Lower lobe of right lung (tissue), 2 donors: ENCODE measurements at regions not wholly inside any gene's neighbourhood (a gene's known extent, or its start where the extent isn't known, plus 50 kb on each side); places are given as distances from the start of the nearest gene placed in this dataset.

ENCODE experiments used
- ATAC-seq, 2 donors: fragments of 200-7000 bp; cut with Tn5 transposase; one replicate each; pipeline ENCODE4 v1.9.1; 2020 to 2022; ENCODE audit warnings: mild to moderate bottlenecking in 2 of 2, moderate library complexity in 2 of 2
- DNase-seq: peaks from one replicate; pipeline ENCODE4 v3.0.0-alpha.2; 2020
- H3K27ac ChIP-seq: fragments of 200-600 bp; one replicate; pipeline ENCODE4 v1.8.0; 2022
- H3K27me3 ChIP-seq: fragments of 200-600 bp; one replicate; pipeline ENCODE4 v1.8.0; 2022; ENCODE audit warnings: low read depth
- H3K36me3 ChIP-seq: fragments of 200-600 bp; one replicate; pipeline ENCODE4 v1.8.0; 2022; ENCODE audit warnings: mild to moderate bottlenecking
- H3K4me1 ChIP-seq: fragments of 200-600 bp; one replicate; pipeline ENCODE4 v1.8.0; 2022
- H3K4me3 ChIP-seq: fragments of 200-600 bp; one replicate; pipeline ENCODE4 v1.8.0; 2022; ENCODE audit warnings: mild to moderate bottlenecking
- H3K9me3 ChIP-seq: fragments of 200-600 bp; one replicate; pipeline ENCODE4 v1.8.0; 2022
- CTCF ChIP-seq: fragments of 200-600 bp; IDR thresholded peaks from one replicate; pipeline ENCODE4 v1.8.0; 2022; ENCODE audit warnings: antibody characterized with exemption, mild to moderate bottlenecking
- intact Hi-C: fragments of 100-400 bp; cut with DNase I; formaldehyde crosslinking; loops from one replicate; pipeline ENCODE4 v1.11.0; 2022
- donor health status: DM: no; HTN: yes; CAD: no; lungs with severe emphysema.

DNA sequence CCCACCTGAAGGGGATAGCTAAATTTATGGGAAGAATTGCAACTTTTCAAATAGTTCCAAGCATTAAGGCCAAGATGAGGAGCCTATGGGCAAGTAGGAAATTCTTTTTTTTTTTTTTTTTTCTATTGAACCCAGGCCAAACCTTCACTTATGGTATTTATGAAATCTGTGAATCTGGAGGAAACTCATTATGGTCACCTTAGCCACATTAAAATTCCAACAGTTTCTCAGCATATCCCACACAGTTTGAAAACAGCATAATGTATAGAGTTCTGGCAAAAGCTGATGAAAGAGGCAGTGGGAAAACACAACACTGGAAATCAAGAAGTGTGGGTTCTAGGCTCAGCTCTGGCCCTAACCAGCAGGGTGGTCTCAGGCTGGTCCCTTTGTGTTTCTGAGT, 236.9 kb downstream of the PTEN start:
- no peak for ATAC-seq
- H3K27ac ChIP-seq, result no peak overlapping the region
- no peak for TF ChIP-seq CTCF
- intact Hi-C loops, result no loop called here
- no peaks in the 10 kb centered on the region for H3K36me3 ChIP-seq
- no peak overlapping the region for H3K4me3 ChIP-seq
- no peaks in the 10 kb centered on the region for H3K9me3 ChIP-seq
- no peaks in the 10 kb centered on the region for H3K4me1 ChIP-seq
- DNase-seq, result no peak
- no peaks in the 10 kb centered on the region for H3K27me3 ChIP-seq

- no peak for TF ChIP-seq CTCF
- no peak for ATAC-seq
- H3K27ac ChIP-seq, result no peak overlapping the region
- no peak for DNase-seq
- no peaks in the 10 kb centered on the region for H3K36me3 ChIP-seq
- H3K4me1 ChIP-seq, result no peaks in the 10 kb centered on the region
- H3K4me3 ChIP-seq, result no peak overlapping the region
- H3K9me3 ChIP-seq, result no peaks in the 10 kb centered on the region
- intact Hi-C loops, result no loop called here
- no peaks in the 10 kb centered on the region for H3K27me3 ChIP-seq
Observed at GRCh38 chr10:88101666-88102065, 238.2 kb downstream of the PTEN start.

DNA sequence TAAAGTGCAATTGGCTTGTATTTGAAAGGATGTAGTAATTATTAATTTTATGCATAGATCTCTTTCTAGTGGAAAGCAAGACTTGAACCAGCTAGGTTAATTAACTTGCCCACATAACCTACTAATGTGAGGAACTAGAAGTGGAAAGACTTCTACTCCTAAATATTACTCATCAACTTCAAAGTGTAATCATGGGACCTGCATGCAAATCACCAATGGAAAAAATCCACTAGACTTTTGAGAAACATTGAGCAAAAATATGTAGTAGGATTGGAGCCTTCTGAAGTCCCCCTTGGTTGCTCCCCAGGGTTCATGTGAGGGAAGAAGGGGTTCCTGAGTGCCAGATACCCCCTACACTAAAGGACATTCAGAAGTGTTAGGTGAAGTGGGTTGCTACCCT, 240.2 kb downstream of the PTEN start:
- DNase-seq (no peak), ATAC-seq (no peak)
- intact Hi-C loops, result no loop called here
- no peaks in the 10 kb centered on the region for H3K9me3 ChIP-seq
- TF ChIP-seq CTCF, result no peak
- H3K36me3 ChIP-seq, result no peaks in the 10 kb centered on the region
- no peaks in the 10 kb centered on the region for H3K4me1 ChIP-seq
- no peak overlapping the region for H3K27ac ChIP-seq
- no peak overlapping the region for H3K4me3 ChIP-seq
- no peaks in the 10 kb centered on the region for H3K27me3 ChIP-seq

- no peak for ATAC-seq
- no peaks in the 10 kb centered on the region for H3K27me3 ChIP-seq
- H3K27ac ChIP-seq, result no peak overlapping the region
- H3K4me1 ChIP-seq, result no peaks in the 10 kb centered on the region
- DNase-seq, result no peak
- no peaks in the 10 kb centered on the region for H3K9me3 ChIP-seq
- no peak for TF ChIP-seq CTCF
- no peaks in the 10 kb centered on the region for H3K36me3 ChIP-seq
- H3K4me3 ChIP-seq, result no peak overlapping the region
- intact Hi-C loops, result no loop called here
Observed at GRCh38 chr10:88104223-88104622, 240.8 kb downstream of the PTEN start.

DNA sequence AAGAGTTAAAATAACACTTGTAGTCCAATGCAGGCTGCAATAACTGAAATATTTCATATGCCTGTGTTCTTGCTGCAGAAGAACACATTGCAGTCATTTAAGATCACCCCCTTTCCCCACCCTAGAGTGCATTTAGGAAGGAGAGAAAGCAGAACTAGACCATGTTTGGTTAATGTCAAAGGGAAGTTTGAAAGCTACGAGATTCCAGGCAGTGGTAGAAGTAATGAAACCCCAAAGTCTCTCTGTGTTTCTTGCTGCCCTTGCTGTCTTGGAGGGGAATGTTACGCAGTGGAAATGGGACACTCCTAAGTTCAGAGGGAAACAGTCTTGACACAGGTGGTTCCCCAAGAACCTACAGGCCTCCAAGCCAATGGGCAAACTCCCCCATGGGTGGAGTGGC, 242.9 kb downstream of the PTEN start:
- ATAC-seq (peak; percentile 35 to 67), DNase-seq (no peak)
- Histone ChIP-seq H3K4me1 (no peaks in the 10 kb centered on the region), H3K27me3 (no peaks in the 10 kb centered on the region), H3K36me3 (no peaks in the 10 kb centered on the region), H3K27ac (no peak overlapping the region), H3K9me3 (no peaks in the 10 kb centered on the region), H3K4me3 (no peak overlapping the region)
- intact Hi-C loops, result no loop called here
- TF ChIP-seq CTCF, result no peak
